NT2/D1 (cell line): ENCODE measurements at regions not wholly inside any gene's neighbourhood (a gene's known extent, or its start where the extent isn't known, plus 50 kb on each side); places are given as distances from the start of the nearest gene placed in this dataset.

Source experiments
- SUZ12 ChIP-seq: IDR thresholded peaks from 2 replicates; pipeline ENCODE4 v1.6.1; 2011; ENCODE audit not compliant: insufficient read length, insufficient read depth; ENCODE audit errors: extremely low read depth
- ZNF274 ChIP-seq: IDR thresholded peaks from 2 replicates; pipeline ENCODE4 v1.6.1; 2011; ENCODE audit warnings: mild to moderate bottlenecking, low read depth, low read length

GRCh38 chr1:240018617-240019016, 73.1 kb upstream of the FMN2 start:
- TF ChIP-seq SUZ12 (no peak), ZNF274 (no peak)
